Breast epithelium (tissue), 4 donors: ENCODE measurements at regions not wholly inside any gene's neighbourhood (a gene's known extent, or its start where the extent isn't known, plus 50 kb on each side); places are given as distances from the start of the nearest gene placed in this dataset.

Experiments used
- DNase-seq, 2 donors: peaks; one replicate each; pipeline ENCODE4 v3.0.0-alpha.2; 2019; ENCODE audit warnings: low spot score in 2 of 2
- H3K27ac ChIP-seq, 2 donors: fragments of 200-600 bp; sonication (generic) in 1 of 2; one replicate each; pipeline ENCODE4 v1.5.1; 2016 to 2019; ENCODE audit warnings: mild to moderate bottlenecking in 1 of 2
- H3K27me3 ChIP-seq, 2 donors: fragments of 200-600 bp; sonication (generic) in 1 of 2; one replicate each; pipeline versions ENCODE4 v1.5.1 to v1.6.0; 2017 to 2019; ENCODE audit warnings: control low read depth in 1 of 2, mild to moderate bottlenecking in 1 of 2
- H3K36me3 ChIP-seq: fragments of 200-600 bp; one replicate; pipeline ENCODE4 v1.5.1; 2019
- H3K4me1 ChIP-seq, 2 donors: fragments of 200-600 bp; sonication (generic); one replicate each; pipeline ENCODE4 v1.5.1; 2016 to 2019; ENCODE audit warnings: control low read depth in 1 of 2
- H3K4me3 ChIP-seq, 3 donors: fragments of 200-600 bp; sonication (generic); 1 replicate in 2 of 3; 2 replicates in 1 of 3; pipeline ENCODE4 v1.5.1; 2016 to 2019; ENCODE audit warnings: mild to moderate bottlenecking in 3 of 3, moderate library complexity in 2 of 3
- H3K9me3 ChIP-seq, 2 donors: fragments of 200-600 bp; sonication (generic) in 1 of 2; one replicate each; pipeline ENCODE4 v1.5.1; 2016 to 2019; ENCODE audit warnings: control low read depth in 1 of 2
- CTCF ChIP-seq, 3 donors: fragments of 450-650 bp; IDR thresholded peaks; one replicate each; pipeline ENCODE4 v1.5.1; 2016 to 2017; ENCODE audit warnings: antibody characterized with exemption in 3 of 3, mild to moderate bottlenecking in 3 of 3, moderate library complexity in 3 of 3
- POLR2A ChIP-seq: fragments of 450-650 bp; IDR thresholded peaks from one replicate; pipeline ENCODE4 v1.6.1; 2016; ENCODE audit warnings: antibody characterized with exemption, mild to moderate bottlenecking, moderate library complexity
- POLR2AphosphoS5 ChIP-seq, 3 donors: sonication (generic); formaldehyde crosslinking; IDR thresholded peaks; one replicate each; pipeline ENCODE4 v1.6.1; 2017; ENCODE audit warnings: antibody characterized with exemption in 3 of 3
- intact Hi-C: fragments of 100-400 bp; cut with DNase I; formaldehyde crosslinking; loops from one replicate; pipeline ENCODE4 v1.15.1; 2023; ENCODE audit warnings: low total_unique reads

GRCh38 chr1:188325211-188325610, 1496.5 kb downstream of the PLA2G4A start:
- no peaks in the 10 kb centered on the region for H3K36me3 ChIP-seq
- intact Hi-C loops, result no loop called here
- no peak overlapping the region for H3K4me3 ChIP-seq

GRCh38 chr1:188343914-188344313, 1515.2 kb downstream of the PLA2G4A start:
- intact Hi-C loops, result no loop called here
- H3K36me3 ChIP-seq, result no peaks in the 10 kb centered on the region
- TF ChIP-seq POLR2AphosphoS5 (IDR thresholded peaks at IDR 0.05), result no peak
- no peak for TF ChIP-seq CTCF (IDR thresholded peaks at IDR 0.05)
- no peak for TF ChIP-seq POLR2A
- H3K27me3 ChIP-seq, result no peaks in the 10 kb centered on the region
- H3K4me3 ChIP-seq, result no peak overlapping the region
- no peak overlapping the region for H3K27ac ChIP-seq
- H3K4me1 ChIP-seq, result no peaks in the 10 kb centered on the region
- DNase-seq, result no peak
- peaks cover 0 to 3% of the 10 kb centered on the region in 2 donors for H3K9me3 ChIP-seq

More at GRCh38 chr1:188325211-188325610, 1496.5 kb downstream of the PLA2G4A start:
- DNase-seq, result no peak
- H3K27me3 ChIP-seq, result no peaks in the 10 kb centered on the region
- H3K9me3 ChIP-seq, result no peaks in the 10 kb centered on the region
- H3K4me1 ChIP-seq, result no peaks in the 10 kb centered on the region
- no peak for TF ChIP-seq POLR2AphosphoS5 (IDR thresholded peaks at IDR 0.05)
- no peak for TF ChIP-seq CTCF (IDR thresholded peaks at IDR 0.05)
- no peak for TF ChIP-seq POLR2A
- no peak overlapping the region for H3K27ac ChIP-seq

GRCh38 chr1:188350104-188350503, 1521.4 kb downstream of the PLA2G4A start:
- Histone ChIP-seq H3K9me3 (no peaks in the 10 kb centered on the region), H3K27ac (no peak overlapping the region), H3K4me3 (no peak overlapping the region), H3K36me3 (no peaks in the 10 kb centered on the region), H3K27me3 (no peaks in the 10 kb centered on the region), H3K4me1 (no peaks in the 10 kb centered on the region)
- no peak for DNase-seq
- intact Hi-C loops, result no loop called here
- TF ChIP-seq POLR2A (no peak), POLR2AphosphoS5 (IDR thresholded peaks at IDR 0.05) (no peak)

GRCh38 chr1:188355082-188355481, 1526.3 kb downstream of the PLA2G4A start:
- intact Hi-C loops, result no loop called here

GRCh38 chr1:188355847-188356246, 1527.1 kb downstream of the PLA2G4A start:
- no peak for TF ChIP-seq POLR2AphosphoS5 (IDR thresholded peaks at IDR 0.05)
- no peak for TF ChIP-seq POLR2A
- no peak for TF ChIP-seq CTCF (IDR thresholded peaks at IDR 0.05)
- Histone ChIP-seq H3K4me1 (no peaks in the 10 kb centered on the region), H3K27me3 (no peaks in the 10 kb centered on the region), H3K4me3 (no peak overlapping the region), H3K36me3 (no peaks in the 10 kb centered on the region), H3K9me3 (peaks cover 0 to 9% of the 10 kb centered on the region in 2 donors), H3K27ac (no peak overlapping the region)
- DNase-seq, result no peak
- intact Hi-C loops, result no loop called here

More at GRCh38 chr1:188355082-188355481, 1526.3 kb downstream of the PLA2G4A start:
- H3K27me3 ChIP-seq, result no peaks in the 10 kb centered on the region
- TF ChIP-seq POLR2AphosphoS5 (IDR thresholded peaks at IDR 0.05) (no peak), POLR2A (no peak), CTCF (IDR thresholded peaks at IDR 0.05) (no peak)
- no peaks in the 10 kb centered on the region for H3K36me3 ChIP-seq
- no peak for DNase-seq
- H3K9me3 ChIP-seq, result peaks cover 0 to 9% of the 10 kb centered on the region in 2 donors
- no peak overlapping the region for H3K4me3 ChIP-seq
- H3K4me1 ChIP-seq, result no peaks in the 10 kb centered on the region
- H3K27ac ChIP-seq, result no peak overlapping the region

- no peak for DNase-seq
- no peaks in the 10 kb centered on the region for H3K4me1 ChIP-seq
- H3K27ac ChIP-seq, result no peak overlapping the region
- H3K27me3 ChIP-seq, result no peaks in the 10 kb centered on the region
- no peak overlapping the region for H3K4me3 ChIP-seq
- peaks cover 0 to 9% of the 10 kb centered on the region in 2 donors for H3K9me3 ChIP-seq
- H3K36me3 ChIP-seq, result no peaks in the 10 kb centered on the region
- TF ChIP-seq POLR2AphosphoS5 (IDR thresholded peaks at IDR 0.05) (no peak), POLR2A (no peak), CTCF (IDR thresholded peaks at IDR 0.05) (no peak)
- intact Hi-C loops, result no loop called here
These were observed 1530.6 kb downstream of the PLA2G4A start for GRCh38 chr1:188359315-188359714.
